B cell (primary cell): ENCODE measurements at regions not wholly inside any gene's neighbourhood (a gene's known extent, or its start where the extent isn't known, plus 50 kb on each side); places are given as distances from the start of the nearest gene placed in this dataset.

Experiments
- ATAC-seq: fragments of 200-7000 bp; cut with Tn5 transposase; one replicate; pipeline ENCODE4 v1.10.0; 2021; ENCODE audit warnings: low read depth, mild to moderate bottlenecking, moderate number of reproducible peaks, moderate library complexity
- CTCF ChIA-PET: fragments of 350-600 bp; sonication (Branson Sonifier 250); formaldehyde crosslinking; loops from one replicate; lab custom pipeline; 2021; ENCODE audit warnings: antibody characterized with exemption, inconsistent platforms; lab: Charles Lee
- POLR2A ChIA-PET: fragments of 350-600 bp; sonication (Branson Sonifier 250); formaldehyde crosslinking; loops from one replicate; lab custom pipeline; 2021; ENCODE audit warnings: antibody characterized with exemption; lab: Charles Lee
- DNase-seq: peaks from one replicate; pipeline ENCODE4 v3.0.0; 2013
- H2AFZ ChIP-seq: 2 replicates; pipeline ENCODE4 v1.6.1; 2012; ENCODE audit warnings: mild to moderate bottlenecking, low read depth, low read length; ENCODE audit not compliant: insufficient read depth, poor library complexity, severe bottlenecking
- H3K27ac ChIP-seq, 2 donors: 1 replicate in 1 of 2; 2 replicates in 1 of 2; pipeline ENCODE4 v1.5.1; 2012 to 2013; ENCODE audit warnings: low read length in 2 of 2, mild to moderate bottlenecking in 2 of 2, moderate library complexity in 1 of 2
- H3K27me3 ChIP-seq, 4 experiments: fragments of 200-600 bp in 1 of 4; sonication (generic) in 1 of 4; replicated peaks in 1 of 4; 1 replicate in 2 of 4; 2 replicates in 2 of 4; pipeline versions ENCODE4 v1.6.1 to v1.7.0; 2013 to 2016; ENCODE audit warnings: low read length in 3 of 4, mild to moderate bottlenecking in 2 of 4, mixed read lengths in 1 of 4, moderate library complexity in 1 of 4; ENCODE audit not compliant: insufficient read depth in 4 of 4, control insufficient read depth in 3 of 4; ENCODE audit errors: control extremely low read depth in 1 of 4
- H3K36me3 ChIP-seq, 2 experiments: replicated peaks in 1 of 2; 1 replicate in 1 of 2; 2 replicates in 1 of 2; pipeline versions ENCODE4 v1.6.1 to v1.7.1; 2013; ENCODE audit warnings: low read length in 1 of 2; ENCODE audit not compliant: insufficient read depth in 2 of 2, control insufficient read depth in 1 of 2; ENCODE audit errors: control extremely low read depth in 1 of 2, extremely low read depth in 1 of 2
- H3K4me1 ChIP-seq, 2 donors: fragments of 200-600 bp in 1 of 2; sonication (generic) in 1 of 2; 1 replicate in 1 of 2; 2 replicates in 1 of 2; pipeline versions ENCODE4 v1.5.1 to v1.6.1; 2013 to 2017; ENCODE audit warnings: low read length in 2 of 2; ENCODE audit not compliant: control insufficient read depth in 2 of 2, insufficient read depth in 2 of 2
- H3K4me2 ChIP-seq: replicated peaks from 2 replicates; pipeline ENCODE3; 2012; ENCODE audit warnings: mild to moderate bottlenecking, low read depth, low read length; ENCODE audit not compliant: poor library complexity, severe bottlenecking
- H3K4me3 ChIP-seq, 5 experiments: fragments of 200-600 bp in 1 of 5; sonication (generic) in 1 of 5; 1 replicate in 3 of 5; 2 replicates in 2 of 5; pipeline versions ENCODE4 v1.5.1 to v1.7.0; 2011 to 2016; ENCODE audit warnings: low read length in 4 of 5, mild to moderate bottlenecking in 4 of 5, low read depth in 2 of 5, control low read depth in 1 of 5, moderate library complexity in 1 of 5; ENCODE audit not compliant: insufficient read depth in 1 of 5; ENCODE audit errors: control extremely low read depth in 1 of 5, extremely low read depth in 1 of 5
- H3K79me2 ChIP-seq: fragments of 200-600 bp; sonication (generic); one replicate; pipeline ENCODE4 v1.6.0; 2016; ENCODE audit warnings: low read length; ENCODE audit not compliant: control insufficient read depth, insufficient read depth
- H3K9ac ChIP-seq: fragments of 200-600 bp; sonication (generic); 2 replicates; pipeline ENCODE4 v1.6.1; 2017; ENCODE audit warnings: mild to moderate bottlenecking, low read length, moderate library complexity
- H3K9me3 ChIP-seq, 3 donors: one replicate each; pipeline versions ENCODE4 v1.6.1 to v1.7.1; 2013; ENCODE audit warnings: low read length in 2 of 3; ENCODE audit not compliant: control insufficient read depth in 2 of 3, insufficient read depth in 1 of 3; ENCODE audit errors: control extremely low read depth in 1 of 3
- H4K20me1 ChIP-seq: 2 replicates; pipeline ENCODE4 v1.6.0; 2012; ENCODE audit warnings: mild to moderate bottlenecking, low read length; ENCODE audit not compliant: insufficient read depth, control insufficient read depth, poor library complexity, severe bottlenecking
- H3K27ac Mint-ChIP-seq: one replicate; pipeline ENCODE4 v1.8.0; 2021; ENCODE audit warnings: mixed read lengths
- H3K27me3 Mint-ChIP-seq: one replicate; pipeline ENCODE4 v1.8.0; 2021; ENCODE audit warnings: mixed read lengths
- H3K4me1 Mint-ChIP-seq: one replicate; pipeline ENCODE4 v1.8.0; 2021; ENCODE audit warnings: mixed read lengths
- H3K4me3 Mint-ChIP-seq: one replicate; pipeline ENCODE4 v1.8.0; 2021; ENCODE audit warnings: mixed read lengths
- H3K9me3 Mint-ChIP-seq: one replicate; pipeline ENCODE4 v1.8.0; 2022; ENCODE audit warnings: mixed read lengths; ENCODE audit not compliant: insufficient read depth
- CTCF ChIP-seq: fragments of 200-600 bp; IDR thresholded peaks from one replicate; pipeline ENCODE4 v1.8.0; 2022; ENCODE audit warnings: antibody characterized with exemption, mild to moderate bottlenecking
- EZH2 ChIP-seq: IDR thresholded peaks from 2 replicates; pipeline ENCODE4 v1.6.1; 2012; ENCODE audit warnings: borderline replicate concordance, low read depth, mild to moderate bottlenecking, moderate library complexity, low read length; ENCODE audit not compliant: insufficient read depth, poor library complexity, severe bottlenecking
- WGBS: methylation state at CpG from one replicate; pipeline ENCODE4 v1.1.5; 2013; ENCODE audit warnings: missing lambda C conversion rate; ENCODE audit not compliant: insufficient coverage; 5-methylcytosine and 5-hydroxymethylcytosine counted together
- intact Hi-C: fragments of 100-400 bp; cut with micrococcal nuclease; formaldehyde crosslinking; loops from one replicate; pipeline ENCODE4 v1.10.0; 2022

- ATAC-seq (no peak), DNase-seq (no peak)
- H3K79me2 ChIP-seq, result no peaks in the 10 kb centered on the region
- H3K4me1 ChIP-seq, result no peaks in the 10 kb centered on the region
- intact Hi-C loops, result no loop called here
- WGBS, result 39% methylated on average over 2 of the region's 4 CpGs
- H3K4me3 ChIP-seq, result no peak overlapping the region
- Mint-ChIP-seq H3K4me3 (no peak overlapping the region), H3K4me1 (no peaks in the 10 kb centered on the region), H3K27ac (no peak overlapping the region), H3K9me3 (no peaks in the 10 kb centered on the region), H3K27me3 (peaks cover 7% of the 10 kb centered on the region)
- no peaks in the 10 kb centered on the region for H4K20me1 ChIP-seq
- no peaks in the 10 kb centered on the region for H3K9me3 ChIP-seq
- H2AFZ ChIP-seq, result no peak overlapping the region
- no peak overlapping the region for H3K27ac ChIP-seq
- no peak overlapping the region for H3K4me2 ChIP-seq
- H3K27me3 ChIP-seq, result no peaks in the 10 kb centered on the region
- no peaks in the 10 kb centered on the region for H3K36me3 ChIP-seq
- ChIA-PET POLR2A (no interaction called here), CTCF (interaction anchor here (1.5 kb wide), 1 partner anchor 10 kb away, joined by 3 read pairs; no protein-coding TSS in a partner anchor)
- TF ChIP-seq EZH2 (no peak), CTCF (peak; percentile 50)
- H3K9ac ChIP-seq, result no peak overlapping the region
Measured at GRCh38 chr1:30232288-30232899, 491.0 kb downstream of the MATN1 start.

GRCh38 chr1:30229960-30230359, 493.4 kb downstream of the MATN1 start:
- Histone ChIP-seq H2AFZ (no peak overlapping the region), H3K27me3 (no peaks in the 10 kb centered on the region), H3K4me2 (no peak overlapping the region), H4K20me1 (no peaks in the 10 kb centered on the region), H3K79me2 (no peaks in the 10 kb centered on the region), H3K27ac (no peak overlapping the region), H3K9ac (no peak overlapping the region), H3K4me3 (no peak overlapping the region), H3K9me3 (no peaks in the 10 kb centered on the region), H3K36me3 (no peaks in the 10 kb centered on the region), H3K4me1 (no peaks in the 10 kb centered on the region)
- WGBS, result 89% methylated on average over 7 of the region's 9 CpGs
- H3K4me1 Mint-ChIP-seq, result no peaks in the 10 kb centered on the region
- no peak overlapping the region for H3K27ac Mint-ChIP-seq
- ATAC-seq (no peak), DNase-seq (no peak)
- intact Hi-C loops, result no loop called here
- POLR2A ChIA-PET, result no interaction called here
- peaks cover 13% of the 10 kb centered on the region for H3K27me3 Mint-ChIP-seq
- TF ChIP-seq CTCF (no peak), EZH2 (no peak)
- CTCF ChIA-PET, result no interaction called here
- H3K9me3 Mint-ChIP-seq, result no peaks in the 10 kb centered on the region
- H3K4me3 Mint-ChIP-seq, result no peak overlapping the region
